ENCODE measurements at regions not wholly inside any gene's neighbourhood (a gene's known extent, or its start where the extent isn't known, plus 50 kb on each side); places are given as distances from the start of the nearest gene placed in this dataset.

DNA sequence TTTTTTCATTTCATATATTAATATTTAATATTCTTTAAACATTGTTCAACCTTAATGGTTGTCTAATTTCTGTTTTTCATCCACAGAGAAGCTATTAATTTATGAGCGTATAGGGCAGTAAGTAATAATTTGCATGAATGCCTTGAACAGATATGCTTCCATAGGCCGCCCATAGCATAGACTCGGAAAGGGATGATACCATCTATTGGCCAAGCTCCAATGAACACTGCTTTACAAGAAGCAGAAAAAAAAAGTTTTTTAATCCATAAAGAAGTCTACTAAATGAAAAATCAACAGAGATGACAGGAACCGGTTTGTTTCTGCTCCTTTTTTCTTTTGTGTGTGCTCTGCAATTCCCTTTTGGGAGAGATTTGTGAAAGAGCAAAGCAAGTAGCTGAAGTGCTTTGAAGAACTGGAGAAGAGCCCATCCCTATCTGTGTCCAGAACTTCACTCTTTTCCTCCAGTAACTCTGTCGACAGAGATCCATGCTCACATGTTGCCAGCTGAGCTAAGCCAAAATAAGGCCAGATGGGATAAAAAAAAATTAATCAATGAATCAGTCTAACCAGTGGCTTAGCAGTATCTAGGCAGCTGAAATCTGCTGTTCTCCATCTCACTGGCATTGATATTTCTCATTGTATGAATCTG, 215.9 kb upstream of the SOX21 start:
- ATAC-seq, result no peak
- Mint-ChIP-seq H3K4me3 (no peak overlapping the region), H3K27ac (no peak overlapping the region), H3K9me3 (no peaks in the 10 kb centered on the region), H3K36me3 (no peaks in the 10 kb centered on the region), H3K4me1 (no peaks in the 10 kb centered on the region)
- DNase-seq (ENCODE audit: low spot score in 2 of 2), result no peak

DNA sequence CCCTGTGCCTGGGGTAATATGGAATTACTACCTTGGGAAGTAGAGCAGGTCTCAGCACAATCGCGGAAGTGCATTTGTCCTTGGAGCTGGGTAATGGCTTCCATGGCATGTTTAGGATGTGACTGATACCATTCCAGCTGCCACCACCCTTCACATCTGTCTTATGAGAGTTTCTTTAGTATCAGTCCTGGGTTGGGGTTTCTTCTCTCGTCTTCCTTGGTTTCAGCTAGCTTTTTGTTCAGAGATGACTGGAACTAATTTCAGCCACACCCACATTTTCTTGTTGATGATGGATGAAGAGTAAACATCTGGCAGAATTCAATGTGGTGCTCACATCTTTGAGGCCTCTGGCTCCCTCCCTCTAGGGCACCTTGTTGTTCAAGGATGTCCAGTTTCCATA, 212.9 kb upstream of the SOX21 start:
- DNase-seq (ENCODE audit: low spot score in 2 of 2), result no peak
- H3K27ac Mint-ChIP-seq, result no peak overlapping the region
- H3K9me3 Mint-ChIP-seq, result no peaks in the 10 kb centered on the region
- no peak overlapping the region for H3K4me3 Mint-ChIP-seq
- H3K36me3 Mint-ChIP-seq, result no peaks in the 10 kb centered on the region
- ATAC-seq, result no peak
- H3K4me1 Mint-ChIP-seq, result no peaks in the 10 kb centered on the region

DNA sequence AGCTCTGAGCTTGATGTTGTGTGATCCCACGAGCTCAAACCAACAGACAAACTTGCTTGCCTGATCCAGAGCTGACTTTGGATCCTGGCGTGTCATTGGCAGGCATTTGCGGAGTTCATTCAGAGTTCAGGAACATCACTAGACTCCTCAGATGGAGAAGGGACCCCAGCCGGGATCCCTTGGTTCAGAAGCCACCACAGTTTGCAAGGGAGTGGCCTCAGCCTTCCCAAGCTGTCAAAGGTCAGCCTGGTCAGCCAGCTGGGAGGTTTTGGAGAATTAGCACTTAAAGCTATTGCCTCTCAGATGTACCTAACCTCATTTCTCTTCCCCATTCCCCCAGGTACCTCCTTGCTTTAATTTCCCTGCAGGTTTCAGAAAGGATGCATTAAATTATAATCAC, 208.8 kb upstream of the SOX21 start:
- H3K36me3 Mint-ChIP-seq, result no peaks in the 10 kb centered on the region
- DNase-seq (ENCODE audit: low spot score in 2 of 2) (no peak), ATAC-seq (no peak)
- no peaks in the 10 kb centered on the region for H3K9me3 Mint-ChIP-seq
- no peak overlapping the region for H3K27ac Mint-ChIP-seq
- no peak overlapping the region for H3K4me3 Mint-ChIP-seq
- no peaks in the 10 kb centered on the region for H3K4me1 Mint-ChIP-seq

DNA sequence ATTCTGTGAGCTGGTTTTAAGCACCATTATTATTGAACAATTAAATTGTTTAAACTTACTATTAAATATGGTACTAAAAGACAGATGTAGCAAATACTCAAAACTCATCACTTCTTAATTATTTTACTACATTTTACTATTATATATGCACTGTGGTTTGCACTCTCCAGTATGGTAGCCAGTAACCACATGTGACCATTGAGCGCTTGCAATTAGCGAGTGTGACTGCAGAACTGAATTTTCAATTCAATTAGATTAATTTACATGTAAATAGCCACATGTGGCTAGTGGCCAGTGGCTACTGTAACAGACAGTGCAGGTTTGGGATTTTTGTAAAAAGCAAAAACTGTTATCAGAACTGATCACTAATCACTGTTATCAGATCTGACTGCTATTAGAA, 208.2 kb upstream of the SOX21 start:
- no peaks in the 10 kb centered on the region for H3K9me3 Mint-ChIP-seq
- no peak for ATAC-seq
- H3K4me3 Mint-ChIP-seq, result no peak overlapping the region
- H3K36me3 Mint-ChIP-seq, result no peaks in the 10 kb centered on the region
- no peaks in the 10 kb centered on the region for H3K4me1 Mint-ChIP-seq
- no peak overlapping the region for H3K27ac Mint-ChIP-seq
- no peak for DNase-seq (ENCODE audit: low spot score in 2 of 2)

DNA sequence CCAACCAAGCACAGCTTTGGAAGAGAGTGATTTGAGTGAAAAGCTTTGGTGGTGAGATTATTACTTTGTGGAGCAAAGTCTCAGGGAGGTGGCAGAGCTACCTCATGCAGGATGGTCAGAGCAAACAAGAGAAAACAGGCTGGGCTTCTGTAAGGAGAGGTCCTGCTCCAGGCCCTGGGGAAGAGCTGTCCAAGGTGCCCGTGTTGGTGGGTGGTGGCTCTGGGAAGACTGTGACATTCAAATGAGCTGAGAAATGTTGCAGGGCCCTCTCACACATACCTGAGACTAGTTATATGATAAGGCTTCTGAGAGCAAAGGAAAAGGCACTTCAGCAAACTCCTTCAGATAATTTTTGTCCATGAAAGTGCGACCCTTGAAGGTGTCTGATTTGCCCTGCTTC, 205.5 kb upstream of the SOX21 start:
- no peak overlapping the region for H3K27ac Mint-ChIP-seq
- no peaks in the 10 kb centered on the region for H3K36me3 Mint-ChIP-seq
- no peaks in the 10 kb centered on the region for H3K9me3 Mint-ChIP-seq
- H3K4me1 Mint-ChIP-seq, result no peaks in the 10 kb centered on the region
- ATAC-seq (no peak), DNase-seq (ENCODE audit: low spot score in 2 of 2) (no peak)
- H3K4me3 Mint-ChIP-seq, result no peak overlapping the region

DNA sequence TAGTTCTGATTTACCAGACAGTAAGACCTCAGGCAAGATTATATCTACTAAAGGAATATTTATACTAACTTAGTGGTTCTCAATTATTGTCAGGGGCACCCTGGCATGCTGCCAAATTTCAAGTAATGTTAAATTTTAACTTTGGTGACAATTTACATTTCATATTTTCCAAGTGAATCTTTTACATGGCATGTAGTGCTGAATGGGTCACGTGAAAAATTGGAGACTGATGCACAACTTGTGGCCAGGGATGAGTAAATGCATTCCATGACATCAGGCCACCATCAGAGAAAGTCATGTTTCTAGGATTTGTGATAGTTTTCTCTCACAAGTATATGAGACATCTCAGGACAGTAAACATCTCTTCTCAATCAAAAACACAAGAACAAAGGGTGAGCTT, 202.6 kb upstream of the SOX21 start:
- Mint-ChIP-seq H3K36me3 (no peaks in the 10 kb centered on the region), H3K27ac (no peak overlapping the region), H3K4me1 (no peaks in the 10 kb centered on the region), H3K9me3 (no peaks in the 10 kb centered on the region), H3K4me3 (no peak overlapping the region)
- ATAC-seq, result no peak
- no peak for DNase-seq (ENCODE audit: low spot score in 2 of 2)

DNA sequence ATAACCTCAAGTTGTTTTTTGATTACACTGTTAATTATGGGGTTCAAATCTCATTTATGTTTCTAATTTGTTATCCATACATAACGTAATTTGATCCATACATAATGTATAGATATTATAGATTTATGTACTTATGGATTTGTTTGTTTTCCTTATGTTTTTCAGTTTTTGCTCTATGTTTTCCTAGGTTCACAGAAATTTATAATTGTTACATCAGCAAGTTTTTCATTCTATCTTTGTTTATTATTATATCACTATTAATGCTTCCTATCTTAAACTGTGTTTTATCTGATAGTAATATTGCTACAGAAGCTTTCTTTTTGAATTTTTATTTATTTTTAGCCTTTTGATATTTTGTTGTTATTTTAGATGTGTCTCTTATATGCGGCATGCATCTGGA, 194.3 kb upstream of the SOX21 start:
- no peak overlapping the region for H3K4me3 Mint-ChIP-seq
- ATAC-seq (no peak), DNase-seq (ENCODE audit: low spot score in 2 of 2) (no peak)
- no peaks in the 10 kb centered on the region for H3K9me3 Mint-ChIP-seq
- no peaks in the 10 kb centered on the region for H3K36me3 Mint-ChIP-seq
- no peaks in the 10 kb centered on the region for H3K4me1 Mint-ChIP-seq
- no peak overlapping the region for H3K27ac Mint-ChIP-seq

DNA sequence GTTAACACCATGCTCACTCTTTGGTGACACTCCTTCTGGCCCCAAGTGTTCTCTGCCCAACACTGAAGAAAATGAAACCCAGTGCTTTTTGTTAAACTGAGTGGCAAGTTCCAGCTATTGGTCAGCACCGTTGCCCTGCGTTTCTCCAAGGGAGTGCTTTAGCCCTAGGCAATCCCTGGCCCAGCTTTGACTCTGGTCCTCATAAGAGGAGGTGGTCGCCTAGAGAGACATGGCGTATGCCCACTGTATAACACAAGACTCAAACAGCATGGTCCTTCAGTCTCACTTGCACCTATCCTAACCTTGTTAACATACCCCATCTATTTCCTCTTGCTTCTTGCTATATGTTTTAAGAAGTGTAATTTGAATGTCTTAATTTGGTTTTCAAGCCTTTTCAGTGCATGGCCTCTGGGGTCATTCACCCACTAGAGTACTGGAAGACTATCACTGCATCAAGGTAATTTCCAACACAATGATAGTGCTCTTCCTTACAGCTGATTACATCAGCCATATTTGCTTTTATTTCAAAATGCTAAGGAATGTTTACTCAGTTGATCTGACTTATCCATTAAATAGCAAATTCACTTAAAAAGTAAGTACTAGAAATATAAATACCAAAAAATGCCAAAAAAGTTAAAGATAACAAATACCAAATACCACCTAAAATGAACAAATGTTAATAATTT, 190.5 kb upstream of the SOX21 start:
- Mint-ChIP-seq H3K9me3 (no peaks in the 10 kb centered on the region), H3K27ac (no peak overlapping the region), H3K4me3 (no peak overlapping the region), H3K36me3 (no peaks in the 10 kb centered on the region), H3K4me1 (no peaks in the 10 kb centered on the region)
- DNase-seq (ENCODE audit: low spot score in 2 of 2) (no peak), ATAC-seq (no peak)

DNA sequence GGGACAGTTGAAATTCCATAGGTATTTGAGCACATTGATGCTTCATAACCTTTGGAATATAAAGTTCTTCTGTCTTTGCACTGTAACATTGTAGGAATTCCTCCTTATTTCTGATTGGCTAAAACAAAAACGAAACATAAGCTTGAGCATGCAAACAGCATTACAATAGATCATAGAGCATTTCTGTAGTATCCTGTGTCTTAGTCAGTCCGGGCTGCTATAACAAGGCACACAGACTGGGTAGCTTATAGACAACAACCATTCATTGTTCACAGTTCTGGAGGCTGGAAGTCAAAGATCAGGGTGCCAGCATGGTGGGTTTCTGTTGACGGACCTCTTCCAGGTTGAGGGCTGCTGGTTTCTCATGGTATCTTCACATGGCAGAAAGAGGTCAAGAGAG, 188.7 kb upstream of the SOX21 start:
- Mint-ChIP-seq H3K4me3 (no peak overlapping the region), H3K9me3 (no peaks in the 10 kb centered on the region), H3K4me1 (no peaks in the 10 kb centered on the region), H3K27ac (no peak overlapping the region), H3K36me3 (no peaks in the 10 kb centered on the region)
- ATAC-seq, result no peak
- DNase-seq (ENCODE audit: low spot score in 2 of 2), result no peak

DNA sequence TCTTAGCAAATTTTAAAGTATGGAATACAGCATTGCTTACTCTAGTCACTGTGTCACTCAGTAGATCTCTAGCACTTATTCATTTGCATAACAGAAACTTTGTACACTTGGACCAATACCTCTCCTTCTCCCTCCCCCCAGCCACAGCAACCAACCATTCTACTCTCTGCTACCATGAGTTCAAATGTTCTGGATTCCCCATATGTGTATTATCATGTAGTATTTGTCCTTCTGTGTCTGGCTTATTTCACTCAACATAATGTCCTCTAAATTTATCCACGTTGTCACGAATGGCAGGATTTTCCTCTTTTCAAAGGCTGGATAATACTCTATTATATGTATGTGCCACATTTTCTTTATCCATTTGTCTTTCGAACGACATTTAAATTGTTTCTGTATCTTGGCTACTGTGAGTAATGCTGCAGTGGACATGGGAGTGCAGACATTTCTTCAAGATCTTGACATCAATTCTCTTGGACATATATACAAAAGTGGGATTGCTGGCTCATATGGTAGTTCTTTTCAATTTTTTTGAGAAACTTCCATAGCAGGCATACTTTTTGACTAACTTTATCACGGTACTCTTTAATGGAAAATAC, 184.5 kb upstream of the SOX21 start:
- Mint-ChIP-seq H3K36me3 (no peaks in the 10 kb centered on the region), H3K4me1 (no peaks in the 10 kb centered on the region), H3K4me3 (no peak overlapping the region), H3K9me3 (no peaks in the 10 kb centered on the region), H3K27ac (no peak overlapping the region)
- DNase-seq (ENCODE audit: low spot score in 2 of 2), result no peak
- no peak for ATAC-seq

DNA sequence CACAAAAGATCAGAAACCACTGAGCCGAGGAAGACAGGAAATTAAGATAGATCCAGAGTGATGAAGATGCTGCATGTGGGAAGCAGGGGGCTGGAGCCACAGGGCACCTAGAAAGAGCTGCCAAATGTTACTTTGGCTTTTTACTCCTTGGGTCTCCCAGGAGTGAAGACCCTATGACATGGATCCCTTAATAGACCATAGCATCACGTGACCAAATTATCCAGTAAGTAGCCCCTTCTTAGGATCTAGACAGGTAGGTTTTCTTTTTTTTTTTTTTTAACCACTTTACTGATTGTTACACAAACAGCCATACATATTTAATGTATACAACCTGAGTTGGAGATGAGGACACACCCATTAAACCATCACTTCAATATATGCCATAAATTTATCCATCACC, 183.9 kb upstream of the SOX21 start:
- no peak for ATAC-seq
- H3K4me3 Mint-ChIP-seq, result no peak overlapping the region

DNA sequence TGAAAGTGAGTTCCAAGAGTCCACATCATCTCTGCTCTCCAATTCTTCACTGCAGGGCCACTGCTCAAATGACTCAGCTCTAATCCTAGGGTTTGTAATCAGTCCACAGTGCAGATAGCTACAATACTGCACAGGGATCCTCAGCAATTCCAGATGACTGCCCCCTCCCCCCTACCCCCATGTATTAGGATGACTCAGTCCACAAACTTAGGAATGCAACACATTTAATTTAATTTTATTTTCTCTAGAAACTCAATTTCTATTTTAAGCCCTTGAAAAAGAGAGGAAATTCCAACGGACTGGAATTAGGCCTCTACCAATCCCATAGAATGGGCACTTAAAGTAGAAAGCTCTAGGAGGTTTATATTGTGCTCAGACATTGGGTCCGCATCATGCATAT, 173.8 kb upstream of the SOX21 start:
- Mint-ChIP-seq H3K9me3 (no peaks in the 10 kb centered on the region), H3K36me3 (no peaks in the 10 kb centered on the region), H3K4me1 (no peaks in the 10 kb centered on the region), H3K27ac (no peak overlapping the region), H3K4me3 (no peak overlapping the region)
- ATAC-seq (no peak), DNase-seq (ENCODE audit: low spot score in 2 of 2) (no peak)

More for the DNA sequence above, 183.9 kb upstream of the SOX21 start:
- DNase-seq (ENCODE audit: low spot score in 2 of 2), result no peak
- Mint-ChIP-seq H3K4me1 (no peaks in the 10 kb centered on the region), H3K27ac (no peak overlapping the region), H3K36me3 (no peaks in the 10 kb centered on the region), H3K9me3 (no peaks in the 10 kb centered on the region)

DNA sequence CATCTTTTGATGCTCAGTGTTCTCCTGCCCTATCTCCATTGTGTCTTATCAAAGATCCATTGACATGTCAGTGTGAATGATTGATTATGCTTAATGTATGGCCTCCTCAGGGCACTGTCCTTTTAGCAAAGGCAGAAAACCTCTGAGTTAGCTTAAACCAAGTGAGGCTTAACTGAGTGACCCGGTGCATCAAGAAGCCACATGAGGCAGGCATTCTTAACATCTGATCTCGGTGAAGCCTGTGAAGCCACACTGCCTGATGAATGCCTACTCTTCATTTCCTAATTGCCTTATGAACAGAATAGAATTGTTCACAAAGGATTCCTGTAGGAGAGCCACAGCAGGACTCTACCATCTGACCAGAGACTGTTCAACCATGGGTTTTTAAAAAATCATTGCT, 168.1 kb upstream of the SOX21 start:
- H3K9me3 Mint-ChIP-seq, result peaks cover 3% of the 10 kb centered on the region
- no peaks in the 10 kb centered on the region for H3K4me1 Mint-ChIP-seq
- no peaks in the 10 kb centered on the region for H3K36me3 Mint-ChIP-seq
- DNase-seq (ENCODE audit: low spot score in 2 of 2) (no peak), ATAC-seq (no peak)
- H3K4me3 Mint-ChIP-seq, result no peak overlapping the region
- no peak overlapping the region for H3K27ac Mint-ChIP-seq

DNA sequence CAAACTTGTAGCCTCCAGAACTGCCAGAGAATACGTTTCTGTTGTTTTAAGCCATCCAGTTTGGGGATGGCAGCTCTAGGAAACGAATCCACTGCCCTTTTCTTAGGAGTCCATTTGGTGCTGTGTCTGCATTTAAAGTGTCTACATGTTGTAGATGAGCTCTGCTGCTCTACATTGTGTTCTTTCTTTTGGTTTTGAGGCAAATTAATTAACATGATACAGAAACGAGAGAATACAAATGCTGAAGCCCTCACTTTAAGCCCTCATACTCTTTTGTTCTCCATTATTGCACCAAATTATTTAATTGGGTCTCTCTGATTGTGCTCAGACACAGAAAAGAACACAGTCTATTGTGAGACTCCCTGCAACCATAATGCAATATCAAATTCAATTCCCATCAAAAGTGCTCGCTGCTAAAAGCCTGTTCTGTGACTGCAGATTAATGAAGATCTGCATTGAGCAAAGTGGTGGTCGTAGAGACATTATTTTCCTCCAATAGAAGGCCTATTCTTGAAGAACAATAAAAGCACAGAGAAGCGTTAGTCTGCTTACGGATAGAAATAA, 166.3 kb upstream of the SOX21 start:
- DNase-seq (ENCODE audit: low spot score in 2 of 2), result no peak
- peaks cover 3% of the 10 kb centered on the region for H3K9me3 Mint-ChIP-seq
- H3K36me3 Mint-ChIP-seq, result no peaks in the 10 kb centered on the region
- H3K4me1 Mint-ChIP-seq, result no peaks in the 10 kb centered on the region
- H3K27ac Mint-ChIP-seq, result no peak overlapping the region
- no peak overlapping the region for H3K4me3 Mint-ChIP-seq
- no peak for ATAC-seq

DNA sequence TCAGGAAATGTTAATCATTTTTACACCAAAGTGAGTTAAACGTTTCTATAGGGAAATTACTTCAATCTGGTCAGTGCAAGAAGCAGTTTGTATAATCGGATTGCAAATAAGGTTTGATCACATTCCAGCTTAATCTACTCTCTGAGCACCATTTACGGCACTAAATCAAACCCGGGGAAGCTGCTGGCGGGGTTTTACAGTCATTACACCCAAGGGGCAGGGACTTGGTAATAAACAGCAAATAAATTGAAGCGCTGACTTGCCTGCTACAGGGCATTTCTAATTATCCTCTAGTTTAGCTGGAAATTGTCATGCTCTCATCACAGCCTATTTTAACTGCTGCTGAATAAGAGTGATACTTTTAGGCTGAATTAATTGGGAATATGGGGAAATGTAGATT, 152.1 kb upstream of the SOX21 start:
- no peaks in the 10 kb centered on the region for H3K9me3 Mint-ChIP-seq
- no peak for ATAC-seq
- H3K4me3 Mint-ChIP-seq, result no peak overlapping the region
- H3K27ac Mint-ChIP-seq, result no peak overlapping the region
- peaks cover 7% of the 10 kb centered on the region for H3K4me1 Mint-ChIP-seq
- no peaks in the 10 kb centered on the region for H3K36me3 Mint-ChIP-seq
- no peak for DNase-seq (ENCODE audit: low spot score in 2 of 2)

DNA sequence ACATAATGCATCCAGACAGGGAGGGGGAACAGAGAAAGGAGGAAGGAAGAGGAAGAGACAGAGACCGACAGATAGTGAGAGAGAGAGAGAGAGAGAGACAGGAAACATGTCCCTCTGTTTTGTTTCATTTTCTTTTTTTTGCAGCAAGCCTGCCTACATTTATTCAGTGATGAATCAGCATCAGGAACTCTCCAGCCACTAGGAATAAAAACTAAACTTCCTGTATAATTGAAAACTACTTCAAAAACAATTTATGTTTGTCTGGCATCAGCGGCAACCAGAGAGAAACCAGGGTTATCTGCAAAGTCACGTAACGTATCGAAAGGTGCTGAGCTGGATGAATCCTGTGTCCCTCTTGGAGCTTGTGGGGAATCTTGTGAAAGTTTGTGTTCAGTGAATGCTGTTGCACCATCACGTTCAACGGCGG, 148.6 kb upstream of the SOX21 start:
- ATAC-seq (no peak), DNase-seq (ENCODE audit: low spot score in 2 of 2) (no peak)
- H3K36me3 Mint-ChIP-seq, result no peaks in the 10 kb centered on the region
- no peaks in the 10 kb centered on the region for H3K9me3 Mint-ChIP-seq
- H3K4me3 Mint-ChIP-seq, result peak overlapping the region; percentile 68
- H3K27ac Mint-ChIP-seq, result peak overlapping the region; percentile 75
- peaks cover 7% of the 10 kb centered on the region for H3K4me1 Mint-ChIP-seq

Measured in stimulated activated effector memory CD8-positive, alpha-beta T cell treated with anti-CD3 and anti-CD28 coated beads, Interleukin-12 subunit alpha, Interleukin-12 subunit beta, amount 100 ng/mL, for 72 hours (primary cell).